ENCODE measurements at regions not wholly inside any gene's neighbourhood (a gene's known extent, or its start where the extent isn't known, plus 50 kb on each side); places are given as distances from the start of the nearest gene placed in this dataset.
A peak's percentile ranks its signal among the peaks of the same experiment; 100 is the strongest.

- FAIRE-seq = no peak
Measured at GRCh38 chrX:39896951-39897740, 200.6 kb downstream of the BCOR start.

DNA sequence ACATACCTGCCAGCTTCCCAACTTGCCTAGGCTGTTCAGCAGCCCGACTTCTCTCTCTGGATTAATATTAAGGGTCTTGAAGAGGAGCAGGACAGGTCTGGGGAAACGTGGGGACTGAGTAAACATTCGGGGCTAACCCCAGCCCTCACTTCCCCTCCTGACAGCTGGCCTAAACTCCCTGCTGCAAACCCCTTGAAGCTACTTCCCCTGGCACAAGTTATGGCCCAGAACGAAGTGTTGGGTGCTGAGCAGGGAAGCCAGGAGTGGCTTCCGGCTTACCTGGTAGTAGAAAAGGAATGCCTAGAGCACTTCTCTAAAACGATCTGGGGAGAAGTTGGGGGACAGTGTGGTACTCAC is 200.0 kb downstream of the BCOR start:
- Histone ChIP-seq H3K27ac (peak overlapping the region in 1 of 4 donors; percentile 5), H3K27me3 (peaks cover 0 to 7% (median 0%) of the 10 kb centered on the region in 4 donors), H3K4me3 (no peak overlapping the region), H3K9me3 (no peaks in the 10 kb centered on the region), H3K36me3 (no peaks in the 10 kb centered on the region), H3K4me1 (no peaks in the 10 kb centered on the region)
- intact Hi-C loops (cut with DNase I) = no loop called here
- ATAC-seq (no peak), DNase-seq (no peak), FAIRE-seq (no peak)
- no peak for TF ChIP-seq CTCF (IDR thresholded peaks at IDR 0.05)
- 33 to 39% methylated on average over 6 of the region's 6 CpGs for WGBS, 2 donors

More at GRCh38 chrX:39896951-39897740, 200.6 kb downstream of the BCOR start:
- H3K27me3 ChIP-seq = peaks cover 0 to 7% (median 0%) of the 10 kb centered on the region in 4 donors
- intact Hi-C loops (cut with DNase I) = no loop called here
- no peak overlapping the region for H3K4me3 ChIP-seq
- no peak for TF ChIP-seq CTCF (IDR thresholded peaks at IDR 0.05)
- H3K4me1 ChIP-seq = no peaks in the 10 kb centered on the region
- H3K36me3 ChIP-seq = no peaks in the 10 kb centered on the region
- WGBS, 2 donors = 59 to 63% methylated on average over 20 of the region's 20 CpGs
- H3K27ac ChIP-seq = no peak overlapping the region
- ATAC-seq (peak; percentile 42 to 59 (median 51)), DNase-seq (peak in 3 of 6 donors; percentile 25 to 53 (median 42))
- no peaks in the 10 kb centered on the region for H3K9me3 ChIP-seq

GRCh38 chrX:39898147-39898546 is 199.6 kb downstream of the BCOR start:
- H3K9me3 ChIP-seq = no peaks in the 10 kb centered on the region
- no peak overlapping the region for H3K27ac ChIP-seq
- no peak overlapping the region for H3K4me3 ChIP-seq
- intact Hi-C loops (cut with DNase I) = no loop called here
- no peak for TF ChIP-seq CTCF (IDR thresholded peaks at IDR 0.05)
- ATAC-seq = no peak
- H3K27me3 ChIP-seq = peaks cover 0 to 7% (median 0%) of the 10 kb centered on the region in 4 donors
- no peaks in the 10 kb centered on the region for H3K36me3 ChIP-seq
- peak; percentile 29 for FAIRE-seq
- H3K4me1 ChIP-seq = no peaks in the 10 kb centered on the region
- DNase-seq = no peak
- 50 to 56% methylated on average over 2 of the region's 2 CpGs for WGBS, 2 donors

- ATAC-seq = no peak
- intact Hi-C loops (cut with DNase I) = no loop called here
- no peaks in the 10 kb centered on the region for H3K36me3 ChIP-seq
- H3K27ac ChIP-seq = no peak overlapping the region
- peaks cover 0 to 7% (median 0%) of the 10 kb centered on the region in 4 donors for H3K27me3 ChIP-seq
- H3K4me3 ChIP-seq = no peak overlapping the region
- no peaks in the 10 kb centered on the region for H3K4me1 ChIP-seq
- WGBS, 2 donors = 91 to 93% methylated on average over 10 of the region's 10 CpGs
- H3K9me3 ChIP-seq = no peaks in the 10 kb centered on the region
- peak in 2 of 6 donors; percentile 21 to 26 for DNase-seq
- TF ChIP-seq CTCF (IDR thresholded peaks at IDR 0.05) = no peak
- no peak for FAIRE-seq
Measured at GRCh38 chrX:39899059-39899458, 198.7 kb downstream of the BCOR start.
